ENCODE measurements at regions not wholly inside any gene's neighbourhood (a gene's known extent, or its start where the extent isn't known, plus 50 kb on each side); places are given as distances from the start of the nearest gene placed in this dataset.

GRCh38 chr10:2099321-2099720 lies 362.0 kb upstream of the ADARB2 start:
- H3K9me3 Mint-ChIP-seq = no peaks in the 10 kb centered on the region
- H3K4me1 Mint-ChIP-seq = no peaks in the 10 kb centered on the region
- H3K27ac Mint-ChIP-seq = no peak overlapping the region
- no peak overlapping the region for H3K4me3 Mint-ChIP-seq
- ATAC-seq (no peak), DNase-seq (ENCODE audit: low spot score in 2 of 2) (no peak)
- H3K36me3 Mint-ChIP-seq = no peaks in the 10 kb centered on the region

- H3K36me3 Mint-ChIP-seq = no peaks in the 10 kb centered on the region
- H3K4me3 Mint-ChIP-seq = no peak overlapping the region
- ATAC-seq = no peak
- no peaks in the 10 kb centered on the region for H3K4me1 Mint-ChIP-seq
- no peaks in the 10 kb centered on the region for H3K9me3 Mint-ChIP-seq
- no peak for DNase-seq (ENCODE audit: low spot score in 2 of 2)
- no peak overlapping the region for H3K27ac Mint-ChIP-seq
These were observed 360.6 kb upstream of the ADARB2 start for GRCh38 chr10:2097937-2098336.

- H3K36me3 Mint-ChIP-seq = no peaks in the 10 kb centered on the region
- ATAC-seq (no peak), DNase-seq (ENCODE audit: low spot score in 2 of 2) (no peak)
- no peaks in the 10 kb centered on the region for H3K9me3 Mint-ChIP-seq
- no peaks in the 10 kb centered on the region for H3K4me1 Mint-ChIP-seq
- H3K4me3 Mint-ChIP-seq = no peak overlapping the region
- H3K27ac Mint-ChIP-seq = no peak overlapping the region
These were observed 356.8 kb upstream of the ADARB2 start for GRCh38 chr10:2094171-2094570.

GRCh38 chr10:2083591-2083990 lies 346.3 kb upstream of the ADARB2 start:
- no peak overlapping the region for H3K27ac Mint-ChIP-seq
- no peak for ATAC-seq

GRCh38 chr10:2081501-2081900 lies 344.2 kb upstream of the ADARB2 start:
- H3K4me3 Mint-ChIP-seq = no peak overlapping the region
- no peak for DNase-seq (ENCODE audit: low spot score in 2 of 2)
- H3K4me1 Mint-ChIP-seq = no peaks in the 10 kb centered on the region
- no peaks in the 10 kb centered on the region for H3K36me3 Mint-ChIP-seq
- no peaks in the 10 kb centered on the region for H3K9me3 Mint-ChIP-seq
- ATAC-seq = no peak
- no peak overlapping the region for H3K27ac Mint-ChIP-seq

More at GRCh38 chr10:2083591-2083990, 346.3 kb upstream of the ADARB2 start:
- DNase-seq (ENCODE audit: low spot score in 2 of 2) = no peak
- no peaks in the 10 kb centered on the region for H3K9me3 Mint-ChIP-seq
- H3K4me1 Mint-ChIP-seq = no peaks in the 10 kb centered on the region
- H3K36me3 Mint-ChIP-seq = no peaks in the 10 kb centered on the region
- H3K4me3 Mint-ChIP-seq = no peak overlapping the region

GRCh38 chr10:2079603-2080078 lies 342.3 kb upstream of the ADARB2 start:
- Mint-ChIP-seq H3K4me1 (no peaks in the 10 kb centered on the region), H3K27ac (no peak overlapping the region), H3K9me3 (no peaks in the 10 kb centered on the region), H3K4me3 (no peak overlapping the region), H3K36me3 (no peaks in the 10 kb centered on the region)
- no peak for DNase-seq (ENCODE audit: low spot score in 2 of 2)
- ATAC-seq = no peak

GRCh38 chr10:2077231-2077630 lies 339.9 kb upstream of the ADARB2 start:
- no peak for DNase-seq (ENCODE audit: low spot score in 2 of 2)
- Mint-ChIP-seq H3K4me1 (no peaks in the 10 kb centered on the region), H3K4me3 (no peak overlapping the region), H3K9me3 (no peaks in the 10 kb centered on the region), H3K36me3 (no peaks in the 10 kb centered on the region), H3K27ac (no peak overlapping the region)
- no peak for ATAC-seq

GRCh38 chr10:2076528-2076927 lies 339.2 kb upstream of the ADARB2 start:
- no peaks in the 10 kb centered on the region for H3K4me1 Mint-ChIP-seq
- ATAC-seq (no peak), DNase-seq (ENCODE audit: low spot score in 2 of 2) (no peak)
- H3K9me3 Mint-ChIP-seq = no peaks in the 10 kb centered on the region
- H3K27ac Mint-ChIP-seq = no peak overlapping the region
- H3K36me3 Mint-ChIP-seq = no peaks in the 10 kb centered on the region
- H3K4me3 Mint-ChIP-seq = no peak overlapping the region

GRCh38 chr10:2067015-2067414 lies 329.7 kb upstream of the ADARB2 start:
- ATAC-seq = no peak
- Mint-ChIP-seq H3K4me1 (no peaks in the 10 kb centered on the region), H3K36me3 (no peaks in the 10 kb centered on the region), H3K4me3 (no peak overlapping the region), H3K9me3 (peaks cover 7% of the 10 kb centered on the region), H3K27ac (no peak overlapping the region)
- DNase-seq (ENCODE audit: low spot score in 2 of 2) = no peak

- Mint-ChIP-seq H3K4me1 (no peaks in the 10 kb centered on the region), H3K27ac (no peak overlapping the region), H3K9me3 (peaks cover 3% of the 10 kb centered on the region), H3K36me3 (no peaks in the 10 kb centered on the region), H3K4me3 (no peak overlapping the region)
- DNase-seq (ENCODE audit: low spot score in 2 of 2) (no peak), ATAC-seq (no peak)
These were observed 317.4 kb upstream of the ADARB2 start for GRCh38 chr10:2054728-2055127.

GRCh38 chr10:2053805-2054204 lies 316.5 kb upstream of the ADARB2 start:
- no peak for ATAC-seq
- Mint-ChIP-seq H3K27ac (no peak overlapping the region), H3K36me3 (no peaks in the 10 kb centered on the region)

GRCh38 chr10:2051108-2051507 lies 313.8 kb upstream of the ADARB2 start:
- no peak for DNase-seq (ENCODE audit: low spot score in 2 of 2)

More at GRCh38 chr10:2053805-2054204, 316.5 kb upstream of the ADARB2 start:
- Mint-ChIP-seq H3K4me3 (no peak overlapping the region), H3K4me1 (no peaks in the 10 kb centered on the region), H3K9me3 (peaks cover 3% of the 10 kb centered on the region)
- no peak for DNase-seq (ENCODE audit: low spot score in 2 of 2)

GRCh38 chr10:2049560-2049959 lies 312.2 kb upstream of the ADARB2 start:
- Mint-ChIP-seq H3K27ac (no peak overlapping the region), H3K4me1 (no peaks in the 10 kb centered on the region), H3K36me3 (no peaks in the 10 kb centered on the region), H3K9me3 (peaks cover 3% of the 10 kb centered on the region), H3K4me3 (no peak overlapping the region)
- peak; percentile 36 for ATAC-seq
- no peak for DNase-seq (ENCODE audit: low spot score in 2 of 2)

More at GRCh38 chr10:2051108-2051507, 313.8 kb upstream of the ADARB2 start:
- Mint-ChIP-seq H3K36me3 (no peaks in the 10 kb centered on the region), H3K4me1 (no peaks in the 10 kb centered on the region), H3K4me3 (no peak overlapping the region), H3K27ac (no peak overlapping the region), H3K9me3 (peaks cover 3% of the 10 kb centered on the region)
- no peak for ATAC-seq

GRCh38 chr10:2048337-2048973 lies 311.1 kb upstream of the ADARB2 start:
- no peak overlapping the region for H3K4me3 Mint-ChIP-seq
- ATAC-seq (peak; percentile 57), DNase-seq (ENCODE audit: low spot score in 2 of 2) (no peak)
- H3K4me1 Mint-ChIP-seq = no peaks in the 10 kb centered on the region
- H3K9me3 Mint-ChIP-seq = peaks cover 3% of the 10 kb centered on the region
- H3K36me3 Mint-ChIP-seq = no peaks in the 10 kb centered on the region
- H3K27ac Mint-ChIP-seq = no peak overlapping the region

GRCh38 chr10:2047679-2048078 lies 310.4 kb upstream of the ADARB2 start:
- H3K4me3 Mint-ChIP-seq = no peak overlapping the region
- H3K4me1 Mint-ChIP-seq = no peaks in the 10 kb centered on the region
- H3K9me3 Mint-ChIP-seq = peaks cover 3% of the 10 kb centered on the region
- H3K27ac Mint-ChIP-seq = no peak overlapping the region
- DNase-seq (ENCODE audit: low spot score in 2 of 2) (no peak), ATAC-seq (no peak)
- H3K36me3 Mint-ChIP-seq = no peaks in the 10 kb centered on the region

GRCh38 chr10:2043379-2043778 lies 306.1 kb upstream of the ADARB2 start:
- Mint-ChIP-seq H3K4me1 (no peaks in the 10 kb centered on the region), H3K36me3 (no peaks in the 10 kb centered on the region), H3K27ac (no peak overlapping the region), H3K9me3 (no peaks in the 10 kb centered on the region), H3K4me3 (no peak overlapping the region)
- ATAC-seq (no peak), DNase-seq (ENCODE audit: low spot score in 2 of 2) (no peak)

- Mint-ChIP-seq H3K27ac (no peak overlapping the region), H3K9me3 (no peaks in the 10 kb centered on the region), H3K4me1 (no peaks in the 10 kb centered on the region), H3K4me3 (no peak overlapping the region), H3K36me3 (no peaks in the 10 kb centered on the region)
- ATAC-seq (no peak), DNase-seq (ENCODE audit: low spot score in 2 of 2) (no peak)
These were observed 300.7 kb upstream of the ADARB2 start for GRCh38 chr10:2038036-2038435.

All from stimulated activated effector memory CD8-positive, alpha-beta T cell treated with anti-CD3 and anti-CD28 coated beads, Interleukin-12 subunit alpha, Interleukin-12 subunit beta, amount 100 ng/mL, for 72 hours (primary cell).